ENCODE measurements at regions not wholly inside any gene's neighbourhood (a gene's known extent, or its start where the extent isn't known, plus 50 kb on each side); places are given as distances from the start of the nearest gene placed in this dataset.

DNA sequence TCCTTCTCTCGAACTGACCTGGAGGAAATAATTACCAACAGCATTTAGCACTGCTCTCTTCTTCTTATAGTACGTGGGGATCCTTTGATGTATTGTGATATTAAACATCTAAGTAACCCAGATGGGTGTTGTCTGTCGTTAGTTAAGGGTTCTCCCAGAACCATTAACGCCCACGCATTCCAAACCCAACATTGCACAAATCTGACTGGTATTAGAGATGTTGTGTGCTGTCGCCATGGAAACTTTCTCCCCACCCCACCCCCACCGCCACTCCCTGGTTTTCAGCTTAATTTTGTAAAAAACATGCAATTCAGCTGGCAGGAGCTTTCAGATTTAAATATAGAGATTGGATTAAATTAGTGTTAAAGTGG, 1495.2 kb downstream of the TBC1D22A start:
- no peak for DNase-seq
- H3K4me1 Mint-ChIP-seq (ENCODE audit: low read depth), result no peaks in the 10 kb centered on the region
- H3K27ac Mint-ChIP-seq, result no peak overlapping the region
- no peaks in the 10 kb centered on the region; the same call in 1 of the 2 replicates for H3K27me3 Mint-ChIP-seq (ENCODE audit: insufficient read depth)
- no peak overlapping the region for H3K4me3 Mint-ChIP-seq
- no peaks in the 10 kb centered on the region for H3K36me3 Mint-ChIP-seq (ENCODE audit: low read depth)
- H3K9me3 Mint-ChIP-seq, result peaks cover 65% of the 10 kb centered on the region
- TF ChIP-seq, protein P1, sequence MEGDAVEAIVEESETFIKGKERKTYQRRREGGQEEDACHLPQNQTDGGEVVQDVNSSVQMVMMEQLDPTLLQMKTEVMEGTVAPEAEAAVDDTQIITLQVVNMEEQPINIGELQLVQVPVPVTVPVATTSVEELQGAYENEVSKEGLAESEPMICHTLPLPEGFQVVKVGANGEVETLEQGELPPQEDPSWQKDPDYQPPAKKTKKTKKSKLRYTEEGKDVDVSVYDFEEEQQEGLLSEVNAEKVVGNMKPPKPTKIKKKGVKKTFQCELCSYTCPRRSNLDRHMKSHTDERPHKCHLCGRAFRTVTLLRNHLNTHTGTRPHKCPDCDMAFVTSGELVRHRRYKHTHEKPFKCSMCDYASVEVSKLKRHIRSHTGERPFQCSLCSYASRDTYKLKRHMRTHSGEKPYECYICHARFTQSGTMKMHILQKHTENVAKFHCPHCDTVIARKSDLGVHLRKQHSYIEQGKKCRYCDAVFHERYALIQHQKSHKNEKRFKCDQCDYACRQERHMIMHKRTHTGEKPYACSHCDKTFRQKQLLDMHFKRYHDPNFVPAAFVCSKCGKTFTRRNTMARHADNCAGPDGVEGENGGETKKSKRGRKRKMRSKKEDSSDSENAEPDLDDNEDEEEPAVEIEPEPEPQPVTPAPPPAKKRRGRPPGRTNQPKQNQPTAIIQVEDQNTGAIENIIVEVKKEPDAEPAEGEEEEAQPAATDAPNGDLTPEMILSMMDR (IDR thresholded peaks at IDR 0.05), result no peak

DNA sequence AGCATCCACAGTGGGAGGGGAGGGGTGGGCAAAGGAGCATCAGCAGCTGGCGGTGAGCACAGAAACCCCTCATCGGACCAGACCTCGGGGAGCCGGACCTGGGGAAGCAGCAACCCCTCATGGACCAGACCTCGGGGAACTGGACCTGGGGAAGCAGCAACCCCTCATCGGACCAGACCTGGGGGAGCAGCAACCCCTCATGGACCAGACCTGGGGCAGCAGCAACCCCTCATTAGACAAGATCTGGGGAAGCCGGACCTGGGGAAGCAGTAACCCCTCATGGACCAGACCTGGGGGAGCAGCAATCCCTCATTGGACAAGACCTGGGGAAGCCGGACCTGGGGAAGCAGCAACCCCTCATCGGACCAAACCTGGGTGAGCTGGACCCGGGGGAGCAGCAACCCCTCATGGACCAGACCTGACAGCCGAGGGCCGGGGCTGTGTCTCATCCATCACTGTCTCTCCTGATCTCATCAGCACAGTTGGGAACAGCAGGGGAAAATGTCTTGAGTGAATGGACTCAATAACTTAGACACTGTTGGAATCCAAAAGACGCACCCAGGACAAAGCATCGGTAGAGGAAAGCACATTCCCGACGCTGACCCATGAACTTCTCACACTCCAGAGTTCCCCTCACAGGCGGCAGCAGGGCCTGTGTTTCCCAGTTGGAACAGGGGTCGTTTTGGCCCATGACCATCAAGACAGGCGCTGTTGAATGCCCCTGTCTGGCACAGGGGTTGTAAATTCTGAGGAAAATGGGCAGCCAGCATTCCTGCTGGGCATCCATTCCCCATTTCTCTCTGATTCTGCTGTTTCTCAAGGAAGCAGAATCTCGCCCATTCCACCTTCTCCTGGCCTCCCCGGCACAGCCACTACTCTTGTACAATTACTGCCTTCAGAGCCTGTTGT, 1494.6 kb downstream of the TBC1D22A start:
- Mint-ChIP-seq H3K27me3 (ENCODE audit: insufficient read depth) (no peaks in the 10 kb centered on the region; the same call in 1 of the 2 replicates), H3K4me3 (no peak overlapping the region), H3K27ac (no peak overlapping the region), H3K9me3 (peaks cover 59% of the 10 kb centered on the region), H3K36me3 (ENCODE audit: low read depth) (no peaks in the 10 kb centered on the region), H3K4me1 (ENCODE audit: low read depth) (no peaks in the 10 kb centered on the region)
- TF ChIP-seq, protein P1 (IDR thresholded peaks at IDR 0.05), result no peak
- no peak for DNase-seq

DNA sequence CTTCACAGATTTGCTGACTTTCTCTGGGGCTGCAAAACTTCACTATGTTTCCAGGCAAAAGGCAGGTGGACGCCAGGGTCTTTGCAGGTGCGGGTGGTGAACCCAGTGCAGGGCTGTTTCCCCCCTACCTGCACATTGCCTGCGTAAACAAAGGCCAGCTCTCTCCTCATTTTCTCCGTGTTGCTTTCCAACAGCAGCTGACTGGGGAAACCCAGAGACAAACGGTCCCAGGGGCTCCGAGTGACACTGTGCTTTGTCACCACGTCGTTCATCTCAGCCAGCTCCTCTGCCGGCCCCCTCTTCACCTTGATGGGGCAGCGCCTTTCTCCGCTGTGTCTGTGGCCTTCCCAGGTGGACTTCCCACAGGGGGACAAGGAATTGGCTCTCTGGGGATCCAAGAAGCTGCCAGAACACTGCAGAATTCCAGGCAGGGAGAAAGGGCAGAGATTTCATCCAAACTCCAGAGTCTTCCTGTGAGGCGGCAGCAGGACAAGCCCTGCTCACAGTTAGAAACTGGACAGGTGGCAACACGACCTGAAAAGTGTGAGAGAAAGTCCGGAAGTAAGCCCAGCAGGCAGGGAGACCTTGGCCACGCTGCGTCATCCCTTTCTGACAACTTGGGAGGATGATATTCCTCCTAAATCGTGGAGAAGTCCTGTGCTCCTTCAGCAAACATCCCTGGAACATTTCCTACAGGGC, 1493.7 kb downstream of the TBC1D22A start:
- Mint-ChIP-seq H3K27me3 (ENCODE audit: insufficient read depth) (no peaks in the 10 kb centered on the region; the same call in 1 of the 2 replicates), H3K4me3 (no peak overlapping the region), H3K4me1 (ENCODE audit: low read depth) (no peaks in the 10 kb centered on the region), H3K9me3 (peaks cover 66% of the 10 kb centered on the region), H3K36me3 (ENCODE audit: low read depth) (no peaks in the 10 kb centered on the region), H3K27ac (no peak overlapping the region)
- TF ChIP-seq, protein P1 (IDR thresholded peaks at IDR 0.05), result no peak
- DNase-seq, result no peak

DNA sequence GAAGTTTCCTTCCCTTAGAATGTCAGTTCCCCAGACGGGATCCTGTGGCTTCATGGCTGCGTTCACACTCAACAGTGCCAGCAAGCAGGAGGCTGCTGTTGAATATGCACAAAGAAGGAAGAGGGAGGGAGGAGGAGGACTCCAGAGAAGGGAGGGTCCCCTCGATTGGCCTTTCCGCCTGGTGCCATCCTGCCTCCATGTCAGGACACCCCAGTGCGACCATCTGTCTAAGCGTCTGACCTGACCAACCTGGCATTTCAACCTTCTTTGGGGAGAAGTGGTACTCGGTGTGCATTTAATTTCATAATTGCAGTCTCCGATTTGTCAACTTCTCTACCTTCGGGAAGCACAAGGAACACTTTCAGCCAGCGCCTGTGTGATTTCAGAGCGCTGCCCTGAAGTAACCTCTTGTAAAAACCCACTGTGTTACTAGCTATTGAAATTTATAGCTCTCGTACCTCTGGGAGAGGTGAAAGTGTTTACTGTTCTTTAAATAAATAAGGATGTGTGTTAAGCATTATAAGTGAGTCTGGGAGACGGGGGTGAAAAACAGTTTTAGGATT, 1491.9 kb downstream of the TBC1D22A start:
- Mint-ChIP-seq H3K9me3 (peaks cover 68% of the 10 kb centered on the region), H3K27me3 (ENCODE audit: insufficient read depth) (no peaks in the 10 kb centered on the region; the same call in 1 of the 2 replicates), H3K4me3 (no peak overlapping the region), H3K36me3 (ENCODE audit: low read depth) (no peaks in the 10 kb centered on the region), H3K4me1 (ENCODE audit: low read depth) (no peaks in the 10 kb centered on the region), H3K27ac (no peak overlapping the region)
- TF ChIP-seq, protein P1 (IDR thresholded peaks at IDR 0.05), result no peak
- no peak for DNase-seq

DNA sequence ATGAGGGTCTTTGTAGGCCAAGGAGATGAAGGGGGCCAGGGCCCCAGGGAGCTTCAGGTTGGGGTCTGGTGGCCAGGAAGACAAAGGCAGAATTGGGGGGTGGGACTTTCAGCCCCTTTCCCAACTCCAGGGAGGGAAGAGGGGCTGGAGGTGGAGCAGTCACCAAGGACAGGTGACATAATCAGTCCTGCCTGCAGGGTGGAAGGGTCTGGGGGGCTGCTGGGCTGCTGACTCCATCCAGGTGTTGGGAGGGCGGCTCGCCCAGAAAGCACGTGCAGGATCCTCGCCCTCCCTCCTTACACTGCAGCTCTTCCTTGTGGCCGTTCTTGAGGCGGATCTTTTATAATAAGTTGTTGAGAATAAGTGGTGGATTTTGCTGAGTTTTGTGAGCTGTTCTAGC, 1491.1 kb downstream of the TBC1D22A start:
- H3K36me3 Mint-ChIP-seq (ENCODE audit: low read depth), result no peaks in the 10 kb centered on the region
- TF ChIP-seq, protein P1 (IDR thresholded peaks at IDR 0.05), result no peak
- no peak overlapping the region for H3K4me3 Mint-ChIP-seq
- peaks cover 60% of the 10 kb centered on the region for H3K9me3 Mint-ChIP-seq
- no peaks in the 10 kb centered on the region; the same call in 1 of the 2 replicates for H3K27me3 Mint-ChIP-seq (ENCODE audit: insufficient read depth)
- H3K4me1 Mint-ChIP-seq (ENCODE audit: low read depth), result no peaks in the 10 kb centered on the region
- DNase-seq, result no peak
- no peak overlapping the region for H3K27ac Mint-ChIP-seq
